ENCODE measurements at regions not wholly inside any gene's neighbourhood (a gene's known extent, or its start where the extent isn't known, plus 50 kb on each side); places are given as distances from the start of the nearest gene placed in this dataset.

DNA sequence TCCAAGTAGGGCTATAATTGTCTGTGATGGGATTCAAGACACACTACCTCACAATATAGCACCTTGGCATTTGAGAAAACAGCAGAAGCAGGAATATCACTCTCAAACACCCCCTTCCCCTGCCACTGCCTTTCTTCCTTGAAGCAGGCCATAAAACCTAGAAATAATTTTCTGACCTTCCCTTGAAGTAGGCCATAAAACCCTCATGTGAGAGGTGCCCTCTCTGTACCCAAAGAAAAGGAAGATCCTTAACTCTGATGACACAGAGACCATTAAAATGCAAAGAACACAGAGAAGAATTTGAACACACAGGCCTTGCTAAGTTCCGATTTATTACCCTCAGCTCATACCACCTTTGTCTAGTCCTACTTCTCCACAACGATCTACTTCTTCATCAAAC lies 631.7 kb upstream of the CADM1 start:
- H3K36me3 ChIP-seq: no peaks in the 10 kb centered on the region
- WGBS, 2 donors: 21 to 64% methylated on average over 2 of the region's 2 CpGs
- no peak overlapping the region for H3K4me3 ChIP-seq
- TF ChIP-seq, protein P1, sequence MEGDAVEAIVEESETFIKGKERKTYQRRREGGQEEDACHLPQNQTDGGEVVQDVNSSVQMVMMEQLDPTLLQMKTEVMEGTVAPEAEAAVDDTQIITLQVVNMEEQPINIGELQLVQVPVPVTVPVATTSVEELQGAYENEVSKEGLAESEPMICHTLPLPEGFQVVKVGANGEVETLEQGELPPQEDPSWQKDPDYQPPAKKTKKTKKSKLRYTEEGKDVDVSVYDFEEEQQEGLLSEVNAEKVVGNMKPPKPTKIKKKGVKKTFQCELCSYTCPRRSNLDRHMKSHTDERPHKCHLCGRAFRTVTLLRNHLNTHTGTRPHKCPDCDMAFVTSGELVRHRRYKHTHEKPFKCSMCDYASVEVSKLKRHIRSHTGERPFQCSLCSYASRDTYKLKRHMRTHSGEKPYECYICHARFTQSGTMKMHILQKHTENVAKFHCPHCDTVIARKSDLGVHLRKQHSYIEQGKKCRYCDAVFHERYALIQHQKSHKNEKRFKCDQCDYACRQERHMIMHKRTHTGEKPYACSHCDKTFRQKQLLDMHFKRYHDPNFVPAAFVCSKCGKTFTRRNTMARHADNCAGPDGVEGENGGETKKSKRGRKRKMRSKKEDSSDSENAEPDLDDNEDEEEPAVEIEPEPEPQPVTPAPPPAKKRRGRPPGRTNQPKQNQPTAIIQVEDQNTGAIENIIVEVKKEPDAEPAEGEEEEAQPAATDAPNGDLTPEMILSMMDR (IDR thresholded peaks at IDR 0.05): no peak
- TF ChIP-seq POLR2AphosphoS5 (IDR thresholded peaks at IDR 0.05) (no peak), EP300 (IDR thresholded peaks at IDR 0.05) (no peak), POLR2A (IDR thresholded peaks at IDR 0.05) (no peak)
- no peaks in the 10 kb centered on the region for H3K4me1 ChIP-seq
- no peaks in the 10 kb centered on the region for H3K27me3 ChIP-seq
- no peak overlapping the region for H3K27ac ChIP-seq
- no peak for DNase-seq
- H3K9me3 ChIP-seq: no peaks in the 10 kb centered on the region
- intact Hi-C loops (cut with DNase I): no loop called here

DNA sequence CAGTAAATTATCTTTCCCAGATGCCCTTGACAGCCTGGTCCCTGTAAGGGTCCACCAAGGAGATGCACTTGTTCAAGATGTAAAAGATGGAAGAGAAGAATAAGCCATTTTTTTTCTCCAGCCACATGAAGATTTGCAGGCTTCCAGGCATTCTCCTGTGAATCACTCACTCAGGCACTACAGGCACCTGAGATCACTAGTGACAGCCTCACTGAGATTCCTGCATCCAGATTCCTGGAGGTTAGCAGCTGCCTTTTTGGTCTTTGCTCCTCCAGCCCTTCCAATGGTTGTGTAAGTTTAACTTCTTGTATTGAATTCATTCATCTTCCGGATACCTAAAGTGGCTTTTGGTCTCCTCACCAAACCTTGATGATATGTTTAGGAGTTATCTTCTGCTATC lies 630.2 kb upstream of the CADM1 start:
- Histone ChIP-seq H3K4me1 (no peaks in the 10 kb centered on the region), H3K27ac (no peak overlapping the region), H3K36me3 (no peaks in the 10 kb centered on the region), H3K9me3 (no peaks in the 10 kb centered on the region), H3K27me3 (no peaks in the 10 kb centered on the region), H3K4me3 (no peak overlapping the region)
- intact Hi-C loops (cut with DNase I): no loop called here
- TF ChIP-seq, protein P1 (IDR thresholded peaks at IDR 0.05): no peak
- TF ChIP-seq POLR2AphosphoS5 (IDR thresholded peaks at IDR 0.05): no peak
- no peak for TF ChIP-seq EP300 (IDR thresholded peaks at IDR 0.05)
- no peak for TF ChIP-seq POLR2A (IDR thresholded peaks at IDR 0.05)
- 93 to 99% methylated on average over 1 of the region's 1 CpG for WGBS, 2 donors
- DNase-seq: no peak

- TF ChIP-seq EP300 (IDR thresholded peaks at IDR 0.05): no peak
- no peak for TF ChIP-seq POLR2AphosphoS5 (IDR thresholded peaks at IDR 0.05)
- TF ChIP-seq, protein P1 (IDR thresholded peaks at IDR 0.05): no peak
- TF ChIP-seq POLR2A (IDR thresholded peaks at IDR 0.05): no peak
- Histone ChIP-seq H3K4me3 (no peak overlapping the region), H3K27ac (no peak overlapping the region), H3K4me1 (no peaks in the 10 kb centered on the region), H3K9me3 (no peaks in the 10 kb centered on the region), H3K27me3 (no peaks in the 10 kb centered on the region), H3K36me3 (no peaks in the 10 kb centered on the region)
- no peak for DNase-seq
- WGBS, 2 donors: 87 to 88% methylated on average over 14 of the region's 14 CpGs
- intact Hi-C loops (cut with DNase I): no loop called here
Observed at GRCh38 chr11:116132273-116132978, 628.2 kb upstream of the CADM1 start.

- TF ChIP-seq, protein P1 (IDR thresholded peaks at IDR 0.05): no peak
- TF ChIP-seq EP300 (IDR thresholded peaks at IDR 0.05): no peak
- no peak for TF ChIP-seq POLR2AphosphoS5 (IDR thresholded peaks at IDR 0.05)
- TF ChIP-seq POLR2A (IDR thresholded peaks at IDR 0.05): no peak
- no peaks in the 10 kb centered on the region for H3K9me3 ChIP-seq
- 76 to 80% methylated on average over 6 of the region's 6 CpGs for WGBS, 2 donors
- H3K36me3 ChIP-seq: no peaks in the 10 kb centered on the region
- H3K27me3 ChIP-seq: no peaks in the 10 kb centered on the region
- no peak for DNase-seq
- intact Hi-C loops (cut with DNase I): no loop called here
- H3K4me1 ChIP-seq: no peaks in the 10 kb centered on the region
- H3K27ac ChIP-seq: no peak overlapping the region
- H3K4me3 ChIP-seq: no peak overlapping the region
Observed at GRCh38 chr11:116130122-116130521, 625.9 kb upstream of the CADM1 start.

DNA sequence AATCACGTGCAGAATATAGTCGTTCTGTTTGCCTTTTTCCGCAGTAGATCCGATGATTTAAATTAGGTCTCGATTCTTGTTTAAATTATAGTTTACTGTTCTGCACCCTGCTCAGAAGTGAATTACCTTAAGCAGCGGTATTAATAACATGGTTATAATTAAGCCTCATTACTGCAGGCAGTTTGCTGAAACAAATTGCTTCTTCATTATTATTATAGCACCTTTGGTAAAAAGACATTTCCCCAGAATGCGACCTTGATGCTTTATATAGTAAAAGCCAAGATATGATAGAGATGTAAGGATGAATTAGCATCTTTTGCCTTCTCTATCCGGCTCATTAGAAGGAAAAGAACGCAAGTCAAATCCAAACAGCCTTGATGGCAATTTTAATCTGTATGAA lies 625.2 kb upstream of the CADM1 start:
- no peak overlapping the region for H3K27ac ChIP-seq
- TF ChIP-seq EP300 (IDR thresholded peaks at IDR 0.05) (no peak), POLR2AphosphoS5 (IDR thresholded peaks at IDR 0.05) (no peak), POLR2A (IDR thresholded peaks at IDR 0.05) (no peak)
- TF ChIP-seq, protein P1 (IDR thresholded peaks at IDR 0.05): no peak
- no peaks in the 10 kb centered on the region for H3K4me1 ChIP-seq
- H3K4me3 ChIP-seq: no peak overlapping the region
- H3K9me3 ChIP-seq: no peaks in the 10 kb centered on the region
- no peak for DNase-seq
- intact Hi-C loops (cut with DNase I): no loop called here
- H3K36me3 ChIP-seq: no peaks in the 10 kb centered on the region
- H3K27me3 ChIP-seq: no peaks in the 10 kb centered on the region
- 92 to 93% methylated on average over 9 of the region's 9 CpGs for WGBS, 2 donors
